Adrenal gland (tissue), 9 donors: ENCODE measurements at regions not wholly inside any gene's neighbourhood (a gene's known extent, or its start where the extent isn't known, plus 50 kb on each side); places are given as distances from the start of the nearest gene placed in this dataset.

Experiments
- DNase-seq, 7 donors: peaks; one replicate each; pipeline ENCODE4 v3.0.0-alpha.2; 2019 to 2020
- H3K27ac ChIP-seq, 5 donors: fragments of 200-600 bp; sonication (generic) in 4 of 5; 1 replicate in 3 of 5; 2 replicates in 2 of 5; pipeline versions ENCODE4 v1.5.1 to v1.8.0; 2016 to 2020; ENCODE audit warnings: mild to moderate bottlenecking in 1 of 5
- H3K27me3 ChIP-seq: fragments of 200-600 bp; 2 replicates; pipeline ENCODE4 v1.8.0; 2021
- H3K36me3 ChIP-seq, 2 donors: fragments of 200-600 bp; replicated peaks in 1 of 2; 1 replicate in 1 of 2; 2 replicates in 1 of 2; pipeline versions ENCODE4 v1.5.1 to v1.8.0; 2018 to 2022
- H3K4me1 ChIP-seq, 2 donors: fragments of 200-600 bp; replicated peaks in 1 of 2; 1 replicate in 1 of 2; 2 replicates in 1 of 2; pipeline versions ENCODE4 v1.5.1 to v1.8.0; 2018 to 2021
- H3K4me3 ChIP-seq, 4 donors: fragments of 200-600 bp; sonication (generic) in 3 of 4; one replicate each; pipeline ENCODE4 v1.5.1; 2016 to 2018
- H3K9me3 ChIP-seq, 3 donors: fragments of 200-600 bp; sonication (generic) in 1 of 3; replicated peaks in 1 of 3; 1 replicate in 2 of 3; 2 replicates in 1 of 3; pipeline versions ENCODE4 v1.5.1 to v1.8.0; 2016 to 2021
- POLR2A ChIP-seq, 2 donors: fragments of 450-650 bp; IDR thresholded peaks; one replicate each; pipeline ENCODE4 v1.6.1; 2017; ENCODE audit warnings: antibody characterized with exemption in 2 of 2, mild to moderate bottlenecking in 2 of 2, moderate library complexity in 1 of 2
- WGBS, 4 donors: extraction: QIAGEN DNeasy Blood & Tissue Kit in 2 of 4; methylation state at CpG; one replicate each; pipeline versions ENCODE4 v1.1.5 to v1.1.7; 2013 to 2017; 5-methylcytosine and 5-hydroxymethylcytosine counted together
- intact Hi-C, 2 donors: fragments of 100-400 bp; cut with DNase I; formaldehyde crosslinking; loops; one replicate each; pipeline versions ENCODE4 v1.14.1 to v1.15.0; 2022 to 2023
- TF ChIP-seq, protein P1 (sequence below), 6 experiments: fragments of 450-650 bp in 4 of 6; fragments of 200-600 bp in 2 of 6; sonication (generic) in 1 of 6; IDR thresholded peaks; 1 replicate in 5 of 6; 2 replicates in 1 of 6; pipeline versions ENCODE4 v1.5.1 to v1.8.0; 2016 to 2021; ENCODE audit warnings: antibody characterized with exemption in 6 of 6, mild to moderate bottlenecking in 2 of 6, moderate library complexity in 1 of 6
- donor health status: healthy with polysubstance abuse.
- donor health status: Bipolar disorder and iron deficiency.
- donor health status: DM: yes; HTN: yes; CAD: no.
- donor health status: DM: no; HTN: no; CAD: no.
- donor health status: DM: no; HTN: no; CAD: no.

DNA sequence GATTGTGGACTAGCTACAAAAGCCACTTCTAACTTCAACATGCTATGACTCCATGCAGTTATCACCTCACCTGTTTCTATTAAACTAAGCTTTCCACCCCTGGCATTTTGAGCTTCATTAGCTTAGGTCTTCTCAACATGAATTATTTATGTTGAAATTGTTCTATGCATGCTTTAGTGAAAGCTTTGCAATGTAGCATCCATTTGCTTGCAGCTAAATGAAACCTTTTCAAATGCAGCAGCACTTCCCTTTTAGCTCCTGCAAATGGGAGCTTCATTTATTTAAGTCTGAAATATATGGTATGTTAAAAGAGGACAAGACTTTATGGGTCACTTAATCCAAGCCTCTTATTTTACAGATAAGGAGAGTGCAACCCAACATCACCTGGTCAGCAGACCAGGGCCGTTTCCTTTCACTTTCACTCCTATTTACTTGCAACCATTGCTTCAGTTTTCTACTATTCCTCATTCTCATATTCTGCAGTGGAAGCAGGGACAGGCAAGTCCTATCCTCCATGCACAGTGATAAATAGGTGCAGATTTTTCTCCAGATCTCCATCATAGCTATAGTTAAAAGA, 56.4 kb upstream of the SAMSN1 start:
- TF ChIP-seq POLR2A (IDR thresholded peaks at IDR 0.05), result no peak
- TF ChIP-seq, protein P1, sequence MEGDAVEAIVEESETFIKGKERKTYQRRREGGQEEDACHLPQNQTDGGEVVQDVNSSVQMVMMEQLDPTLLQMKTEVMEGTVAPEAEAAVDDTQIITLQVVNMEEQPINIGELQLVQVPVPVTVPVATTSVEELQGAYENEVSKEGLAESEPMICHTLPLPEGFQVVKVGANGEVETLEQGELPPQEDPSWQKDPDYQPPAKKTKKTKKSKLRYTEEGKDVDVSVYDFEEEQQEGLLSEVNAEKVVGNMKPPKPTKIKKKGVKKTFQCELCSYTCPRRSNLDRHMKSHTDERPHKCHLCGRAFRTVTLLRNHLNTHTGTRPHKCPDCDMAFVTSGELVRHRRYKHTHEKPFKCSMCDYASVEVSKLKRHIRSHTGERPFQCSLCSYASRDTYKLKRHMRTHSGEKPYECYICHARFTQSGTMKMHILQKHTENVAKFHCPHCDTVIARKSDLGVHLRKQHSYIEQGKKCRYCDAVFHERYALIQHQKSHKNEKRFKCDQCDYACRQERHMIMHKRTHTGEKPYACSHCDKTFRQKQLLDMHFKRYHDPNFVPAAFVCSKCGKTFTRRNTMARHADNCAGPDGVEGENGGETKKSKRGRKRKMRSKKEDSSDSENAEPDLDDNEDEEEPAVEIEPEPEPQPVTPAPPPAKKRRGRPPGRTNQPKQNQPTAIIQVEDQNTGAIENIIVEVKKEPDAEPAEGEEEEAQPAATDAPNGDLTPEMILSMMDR (IDR thresholded peaks at IDR 0.05), result no peak
- H3K4me3 ChIP-seq, result peak overlapping the region in 1 of 4 donors; percentile 8

DNA sequence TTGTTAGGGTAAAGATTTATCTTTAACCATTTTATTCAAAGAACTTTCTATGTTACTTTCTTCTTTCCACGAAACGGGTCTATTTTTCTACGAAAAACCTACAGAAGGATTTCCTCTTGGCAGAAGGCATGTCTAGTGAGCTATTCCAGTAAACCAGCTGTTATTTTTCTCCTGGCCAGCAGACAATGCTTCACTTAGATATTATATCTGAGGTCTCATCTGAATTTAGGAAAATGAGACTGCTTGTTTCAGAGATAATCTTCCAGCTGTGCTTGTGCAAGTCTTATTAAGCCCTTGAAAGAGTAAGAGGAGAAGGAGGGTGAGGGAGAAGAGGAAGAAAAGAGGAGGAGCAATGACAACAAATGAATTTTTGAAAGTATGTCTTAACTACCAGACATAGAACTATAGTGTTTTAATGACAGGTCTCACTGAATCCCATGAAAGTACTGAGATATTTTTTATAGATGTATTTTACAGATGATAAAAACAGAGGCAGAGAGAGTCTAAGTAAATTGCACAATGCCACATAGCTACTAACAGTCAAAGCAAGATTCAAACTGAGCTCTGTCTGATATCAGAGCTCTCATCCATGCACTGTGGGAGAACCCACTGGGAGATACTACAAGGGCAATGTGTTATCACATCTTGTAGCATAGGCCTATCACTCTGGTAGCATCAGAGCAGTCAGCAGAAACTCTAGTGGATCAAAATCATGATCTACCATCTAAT, 54.6 kb upstream of the SAMSN1 start:
- 67 to 78% (median 77%) methylated on average over 3 of the region's 3 CpGs for WGBS, 4 donors
- intact Hi-C loops, result no loop called here
- TF ChIP-seq POLR2A (IDR thresholded peaks at IDR 0.05), result no peak
- TF ChIP-seq, protein P1 (IDR thresholded peaks at IDR 0.05), result no peak

More for the DNA sequence above, 56.4 kb upstream of the SAMSN1 start:
- intact Hi-C loops, result no loop called here
- H3K27ac ChIP-seq, result no peak overlapping the region
- H3K9me3 ChIP-seq, result no peaks in the 10 kb centered on the region
- H3K4me1 ChIP-seq, result peaks cover 0 to 8% of the 10 kb centered on the region in 2 donors
- no peaks in the 10 kb centered on the region for H3K27me3 ChIP-seq
- no peak for DNase-seq
- no peaks in the 10 kb centered on the region for H3K36me3 ChIP-seq
- 17 to 35% (median 27%) methylated on average over 1 of the region's 1 CpG for WGBS, 4 donors

DNA sequence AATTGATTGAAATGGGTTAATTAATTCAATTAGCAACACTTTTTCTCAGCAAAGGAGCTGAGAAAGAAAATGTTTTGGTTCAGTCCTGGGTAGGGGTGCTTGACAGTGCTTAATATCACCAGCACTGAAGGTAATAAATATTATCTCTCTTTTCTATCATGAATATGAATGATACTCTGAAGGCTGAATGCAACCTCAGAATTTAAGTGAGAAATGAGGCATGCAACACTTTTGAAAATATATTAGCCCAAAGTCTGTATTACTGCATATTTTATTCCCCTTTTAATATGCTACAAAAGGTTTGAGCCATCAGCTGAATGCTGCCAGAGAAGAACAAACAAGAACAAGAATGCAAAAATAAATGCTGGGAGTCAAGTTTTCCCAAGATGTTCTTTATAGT, 52.0 kb upstream of the SAMSN1 start:
- H3K27ac ChIP-seq, result no peak overlapping the region
- H3K36me3 ChIP-seq, result no peaks in the 10 kb centered on the region
- DNase-seq, result no peak
- intact Hi-C loops, result no loop called here
- peaks cover 0 to 5% of the 10 kb centered on the region in 2 donors for H3K4me1 ChIP-seq
- TF ChIP-seq, protein P1 (IDR thresholded peaks at IDR 0.05), result no peak
- no peak for TF ChIP-seq POLR2A (IDR thresholded peaks at IDR 0.05)
- no peaks in the 10 kb centered on the region for H3K27me3 ChIP-seq
- H3K9me3 ChIP-seq, result no peaks in the 10 kb centered on the region
- no peak overlapping the region for H3K4me3 ChIP-seq

More for the DNA sequence above, 54.6 kb upstream of the SAMSN1 start:
- Histone ChIP-seq H3K4me1 (peaks cover 0 to 8% of the 10 kb centered on the region in 2 donors), H3K27ac (no peak overlapping the region), H3K27me3 (no peaks in the 10 kb centered on the region), H3K36me3 (no peaks in the 10 kb centered on the region), H3K9me3 (no peaks in the 10 kb centered on the region), H3K4me3 (no peak overlapping the region)
- no peak for DNase-seq
